MM.1S (cell line): ENCODE measurements at regions not wholly inside any gene's neighbourhood (a gene's known extent, or its start where the extent isn't known, plus 50 kb on each side); places are given as distances from the start of the nearest gene placed in this dataset.

Experiments used
- EZH2 ChIP-seq: fragments of 300-600 bp; sonication (generic); optimal IDR thresholded peaks from 2 replicates; pipeline ENCODE3; 2017; ENCODE audit warnings: low read depth, mild to moderate bottlenecking, antibody characterized with exemption, low read length, mixed read lengths
- TF ChIP-seq, protein P1 (sequence below): fragments of 300-600 bp; sonication (generic); IDR thresholded peaks from 2 replicates; pipeline ENCODE4 v1.5.1; 2016; ENCODE audit warnings: antibody characterized with exemption, low read length, mixed read lengths

DNA sequence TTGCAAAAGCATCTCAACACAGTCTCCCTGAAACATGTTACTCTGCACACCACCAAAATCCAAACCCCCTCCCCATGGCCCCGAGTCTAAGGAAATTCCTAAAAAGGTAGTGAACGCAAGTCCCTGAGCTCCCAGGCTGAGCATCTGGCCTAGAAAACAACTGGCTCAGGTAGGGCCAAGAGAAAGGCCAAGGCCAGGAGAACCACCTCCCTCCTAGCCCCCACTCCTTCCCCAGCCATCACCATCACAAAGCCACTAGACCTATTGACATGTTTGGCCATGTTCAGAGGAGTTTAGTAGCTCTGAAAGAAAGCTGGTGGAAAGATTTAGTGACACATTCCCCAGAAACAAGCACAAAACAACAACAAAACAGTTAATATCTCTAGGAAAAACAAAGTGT, 220.0 kb upstream of the PSMD7 start:
- TF ChIP-seq, protein P1, sequence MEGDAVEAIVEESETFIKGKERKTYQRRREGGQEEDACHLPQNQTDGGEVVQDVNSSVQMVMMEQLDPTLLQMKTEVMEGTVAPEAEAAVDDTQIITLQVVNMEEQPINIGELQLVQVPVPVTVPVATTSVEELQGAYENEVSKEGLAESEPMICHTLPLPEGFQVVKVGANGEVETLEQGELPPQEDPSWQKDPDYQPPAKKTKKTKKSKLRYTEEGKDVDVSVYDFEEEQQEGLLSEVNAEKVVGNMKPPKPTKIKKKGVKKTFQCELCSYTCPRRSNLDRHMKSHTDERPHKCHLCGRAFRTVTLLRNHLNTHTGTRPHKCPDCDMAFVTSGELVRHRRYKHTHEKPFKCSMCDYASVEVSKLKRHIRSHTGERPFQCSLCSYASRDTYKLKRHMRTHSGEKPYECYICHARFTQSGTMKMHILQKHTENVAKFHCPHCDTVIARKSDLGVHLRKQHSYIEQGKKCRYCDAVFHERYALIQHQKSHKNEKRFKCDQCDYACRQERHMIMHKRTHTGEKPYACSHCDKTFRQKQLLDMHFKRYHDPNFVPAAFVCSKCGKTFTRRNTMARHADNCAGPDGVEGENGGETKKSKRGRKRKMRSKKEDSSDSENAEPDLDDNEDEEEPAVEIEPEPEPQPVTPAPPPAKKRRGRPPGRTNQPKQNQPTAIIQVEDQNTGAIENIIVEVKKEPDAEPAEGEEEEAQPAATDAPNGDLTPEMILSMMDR, result no peak
- TF ChIP-seq EZH2, result no peak
